Tibial artery (tissue), 4 donors: ENCODE measurements at regions not wholly inside any gene's neighbourhood (a gene's known extent, or its start where the extent isn't known, plus 50 kb on each side); places are given as distances from the start of the nearest gene placed in this dataset.

Experiments used
- DNase-seq, 2 donors: peaks; one replicate each; pipeline ENCODE4 v3.0.0-alpha.2; 2019
- H3K27ac ChIP-seq, 2 donors: fragments of 200-600 bp; sonication (generic) in 1 of 2; 1 replicate in 1 of 2; 2 replicates in 1 of 2; pipeline ENCODE4 v1.5.1; 2018 to 2019; ENCODE audit warnings: mild to moderate bottlenecking in 1 of 2
- H3K27me3 ChIP-seq, 2 donors: fragments of 200-600 bp; sonication (generic) in 1 of 2; one replicate each; pipeline versions ENCODE4 v1.5.1 to v1.6.0; 2016 to 2019
- H3K36me3 ChIP-seq, 3 donors: fragments of 200-600 bp; sonication (generic) in 2 of 3; one replicate each; pipeline ENCODE4 v1.5.1; 2016 to 2019; ENCODE audit warnings: mild to moderate bottlenecking in 2 of 3
- H3K4me1 ChIP-seq, 4 donors: fragments of 200-600 bp; sonication (generic) in 2 of 4; 1 replicate in 3 of 4; 2 replicates in 1 of 4; pipeline ENCODE4 v1.5.1; 2016 to 2019
- H3K4me3 ChIP-seq, 2 donors: fragments of 200-600 bp; sonication (generic) in 1 of 2; 1 replicate in 1 of 2; 2 replicates in 1 of 2; pipeline ENCODE4 v1.5.1; 2018 to 2019; ENCODE audit warnings: mild to moderate bottlenecking in 2 of 2
- H3K9me3 ChIP-seq, 3 donors: fragments of 200-600 bp; sonication (generic) in 1 of 3; one replicate each; pipeline ENCODE4 v1.5.1; 2016 to 2019
- intact Hi-C: fragments of 100-400 bp; cut with DNase I; formaldehyde crosslinking; loops from one replicate; pipeline ENCODE4 v1.15.0; 2023; ENCODE audit warnings: low total_unique reads
- TF ChIP-seq, protein P1 (sequence below), 2 experiments: fragments of 200-600 bp in 1 of 2; fragments of 450-650 bp in 1 of 2; IDR thresholded peaks; one replicate each; pipeline ENCODE4 v1.5.1; 2017 to 2019; ENCODE audit warnings: antibody characterized with exemption in 2 of 2, mild to moderate bottlenecking in 1 of 2, moderate library complexity in 1 of 2

DNA sequence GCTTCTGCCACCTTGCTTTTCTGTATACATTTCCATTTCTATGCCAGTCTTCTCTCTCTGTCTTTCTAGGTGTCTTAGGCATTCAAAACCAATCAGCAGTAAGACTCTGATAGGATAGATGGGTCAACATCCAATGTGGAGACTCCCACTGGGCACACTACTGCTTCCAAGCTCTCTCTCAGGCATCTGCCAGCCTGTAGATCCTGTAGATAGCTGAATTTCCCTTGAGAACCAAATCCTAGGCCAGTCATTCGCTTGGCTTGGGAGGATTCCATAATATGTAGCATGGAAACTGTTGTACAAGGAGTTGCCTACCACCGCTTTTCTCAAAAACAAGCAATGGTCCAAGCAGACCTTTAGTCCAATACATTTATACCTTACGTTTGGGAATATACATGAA, 262.8 kb upstream of the RARB start:
- H3K4me1 ChIP-seq, result no peaks in the 10 kb centered on the region
- H3K27me3 ChIP-seq, result no peaks in the 10 kb centered on the region
- DNase-seq, result no peak
- H3K9me3 ChIP-seq, result peaks cover 0 to 11% (median 0%) of the 10 kb centered on the region in 3 donors
- intact Hi-C loops, result no loop called here
- TF ChIP-seq, protein P1, sequence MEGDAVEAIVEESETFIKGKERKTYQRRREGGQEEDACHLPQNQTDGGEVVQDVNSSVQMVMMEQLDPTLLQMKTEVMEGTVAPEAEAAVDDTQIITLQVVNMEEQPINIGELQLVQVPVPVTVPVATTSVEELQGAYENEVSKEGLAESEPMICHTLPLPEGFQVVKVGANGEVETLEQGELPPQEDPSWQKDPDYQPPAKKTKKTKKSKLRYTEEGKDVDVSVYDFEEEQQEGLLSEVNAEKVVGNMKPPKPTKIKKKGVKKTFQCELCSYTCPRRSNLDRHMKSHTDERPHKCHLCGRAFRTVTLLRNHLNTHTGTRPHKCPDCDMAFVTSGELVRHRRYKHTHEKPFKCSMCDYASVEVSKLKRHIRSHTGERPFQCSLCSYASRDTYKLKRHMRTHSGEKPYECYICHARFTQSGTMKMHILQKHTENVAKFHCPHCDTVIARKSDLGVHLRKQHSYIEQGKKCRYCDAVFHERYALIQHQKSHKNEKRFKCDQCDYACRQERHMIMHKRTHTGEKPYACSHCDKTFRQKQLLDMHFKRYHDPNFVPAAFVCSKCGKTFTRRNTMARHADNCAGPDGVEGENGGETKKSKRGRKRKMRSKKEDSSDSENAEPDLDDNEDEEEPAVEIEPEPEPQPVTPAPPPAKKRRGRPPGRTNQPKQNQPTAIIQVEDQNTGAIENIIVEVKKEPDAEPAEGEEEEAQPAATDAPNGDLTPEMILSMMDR (IDR thresholded peaks at IDR 0.05), result no peak
- H3K36me3 ChIP-seq, result no peaks in the 10 kb centered on the region
- H3K27ac ChIP-seq, result no peak overlapping the region
- H3K4me3 ChIP-seq, result no peak overlapping the region

DNA sequence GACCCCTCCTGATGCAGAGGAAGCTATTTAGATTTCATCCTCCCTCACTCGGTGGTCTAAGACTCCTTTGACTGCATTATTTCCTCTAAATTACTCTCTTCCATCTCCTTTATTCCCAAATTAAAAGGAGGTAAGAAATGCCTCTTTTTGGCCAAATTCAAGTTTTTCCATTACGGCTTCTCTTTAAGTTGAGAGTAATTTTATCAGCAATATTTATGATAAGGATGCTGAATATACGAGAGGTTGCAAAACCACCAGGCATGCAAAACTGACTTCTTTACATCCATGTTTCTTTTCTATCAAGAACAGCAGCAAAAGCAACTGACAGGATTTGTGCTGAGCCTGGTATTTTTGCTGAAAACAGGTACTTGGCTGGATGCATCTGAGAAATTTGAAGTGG, 262.0 kb upstream of the RARB start:
- Histone ChIP-seq H3K27ac (no peak overlapping the region), H3K9me3 (peaks cover 0 to 11% (median 0%) of the 10 kb centered on the region in 3 donors), H3K4me3 (no peak overlapping the region), H3K27me3 (no peaks in the 10 kb centered on the region), H3K36me3 (no peaks in the 10 kb centered on the region), H3K4me1 (no peaks in the 10 kb centered on the region)
- intact Hi-C loops, result no loop called here
- TF ChIP-seq, protein P1 (IDR thresholded peaks at IDR 0.05), result no peak
- DNase-seq, result no peak

DNA sequence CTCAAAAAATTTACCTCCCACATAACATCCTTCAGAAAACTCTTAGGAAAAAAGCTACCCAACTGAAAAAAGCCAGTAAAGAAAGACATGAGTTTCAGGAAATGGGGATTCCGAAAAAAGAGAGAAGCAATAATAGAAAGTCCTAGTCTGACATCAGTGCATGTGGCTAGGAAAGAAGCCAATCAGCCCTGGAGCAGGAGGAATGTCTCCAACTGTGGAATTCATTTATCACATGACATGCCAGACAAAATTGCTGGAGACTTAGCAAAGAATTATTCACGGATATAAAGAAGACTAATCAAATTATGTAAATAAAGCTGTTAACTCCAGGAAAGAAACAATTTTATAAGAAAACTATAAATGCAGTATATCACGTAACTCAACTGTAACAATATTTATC, 258.9 kb upstream of the RARB start:
- intact Hi-C loops, result no loop called here
- H3K27ac ChIP-seq, result no peak overlapping the region
- no peak overlapping the region for H3K4me3 ChIP-seq
- DNase-seq, result no peak
- TF ChIP-seq, protein P1 (IDR thresholded peaks at IDR 0.05), result no peak
- H3K4me1 ChIP-seq, result no peaks in the 10 kb centered on the region
- H3K27me3 ChIP-seq, result no peaks in the 10 kb centered on the region
- peaks cover 0 to 11% (median 0%) of the 10 kb centered on the region in 3 donors for H3K9me3 ChIP-seq
- H3K36me3 ChIP-seq, result no peaks in the 10 kb centered on the region

DNA sequence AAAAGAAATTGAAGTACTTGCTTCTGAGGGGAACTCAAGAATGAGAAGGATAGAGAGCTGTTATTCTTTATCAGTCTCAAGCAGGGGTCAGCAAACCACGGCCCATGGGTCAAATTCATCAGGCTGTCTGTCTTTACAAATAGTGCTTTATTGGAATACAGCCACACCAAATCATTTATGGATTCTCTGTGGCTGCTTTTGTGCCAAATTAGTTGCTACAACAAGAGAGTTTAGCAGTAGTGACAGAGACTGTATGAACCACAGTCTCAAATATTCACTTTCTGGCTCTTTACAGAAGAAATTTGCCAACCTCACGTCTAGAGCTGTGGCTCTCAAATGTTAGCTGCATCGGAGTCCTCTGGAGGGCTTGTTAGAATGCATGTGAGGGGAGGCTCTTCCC, 258.0 kb upstream of the RARB start:
- DNase-seq, result no peak
- no peak overlapping the region for H3K27ac ChIP-seq
- H3K4me1 ChIP-seq, result no peaks in the 10 kb centered on the region
- H3K4me3 ChIP-seq, result no peak overlapping the region
- no peaks in the 10 kb centered on the region for H3K36me3 ChIP-seq
- intact Hi-C loops, result loop anchor here (10.0 kb wide), 1 partner anchor 375 kb away; no protein-coding TSS in a partner anchor
- H3K9me3 ChIP-seq, result peaks cover 0 to 11% (median 0%) of the 10 kb centered on the region in 3 donors
- TF ChIP-seq, protein P1 (IDR thresholded peaks at IDR 0.05), result no peak
- H3K27me3 ChIP-seq, result no peaks in the 10 kb centered on the region

DNA sequence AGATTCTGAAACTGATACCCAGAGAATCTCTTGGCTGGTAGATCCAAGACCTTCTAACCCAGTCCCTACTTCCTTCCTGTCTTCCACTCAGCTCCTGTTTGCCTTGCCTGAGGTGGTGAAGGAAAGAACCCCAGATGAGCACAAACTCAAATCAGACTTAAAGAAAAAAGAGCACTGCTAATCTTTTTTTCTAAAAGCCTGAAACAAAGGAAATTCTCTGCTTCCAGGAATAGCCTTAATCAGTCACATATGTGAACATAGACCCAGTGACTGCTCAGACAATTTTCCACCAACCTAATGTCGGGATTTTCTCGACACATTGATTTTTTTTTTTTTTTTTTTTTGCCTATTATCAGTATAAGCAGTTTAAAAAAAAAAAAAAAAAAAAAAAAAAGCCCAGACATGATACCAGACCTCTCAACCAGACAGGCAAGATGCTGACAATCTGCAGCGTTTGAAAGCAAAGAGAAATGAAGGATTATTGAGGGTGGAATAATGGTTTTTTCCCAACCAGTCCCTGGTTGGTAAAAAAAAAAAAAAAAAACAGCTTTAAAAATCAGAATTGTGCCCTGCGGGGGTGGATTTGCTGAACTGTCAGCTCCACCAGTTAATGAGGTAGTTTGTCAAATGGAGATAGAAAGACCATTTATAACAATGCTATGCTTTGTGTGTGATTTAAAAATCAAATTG, 256.8 kb upstream of the RARB start:
- intact Hi-C loops, result loop anchor here (10.0 kb wide), 1 partner anchor 376 kb away; no protein-coding TSS in a partner anchor
- H3K27me3 ChIP-seq, result no peaks in the 10 kb centered on the region
- H3K36me3 ChIP-seq, result no peaks in the 10 kb centered on the region
- H3K27ac ChIP-seq, result no peak overlapping the region
- no peaks in the 10 kb centered on the region for H3K4me1 ChIP-seq
- H3K4me3 ChIP-seq, result no peak overlapping the region
- TF ChIP-seq, protein P1 (IDR thresholded peaks at IDR 0.05), result no peak
- no peak for DNase-seq
- H3K9me3 ChIP-seq, result peaks cover 0 to 11% (median 0%) of the 10 kb centered on the region in 3 donors
